WTC11 (cell line): ENCODE measurements at regions not wholly inside any gene's neighbourhood (a gene's known extent, or its start where the extent isn't known, plus 50 kb on each side); places are given as distances from the start of the nearest gene placed in this dataset.

Source experiments
- ATAC-seq: fragments of 200-7000 bp; cut with Tn5 transposase; 2 replicates; pipeline ENCODE4 v1.10.0; 2021; ENCODE audit warnings: mild to moderate bottlenecking, moderate library complexity
- CTCF ChIA-PET: fragments of 300-600 bp; sonication (Branson Sonifier 250); formaldehyde crosslinking; loops from one replicate; lab custom pipeline; 2021; ENCODE audit warnings: antibody characterized with exemption; lab: Charles Lee
- POLR2A ChIA-PET: fragments of 350-600 bp; sonication (Branson Sonifier 250); formaldehyde crosslinking; loops from one replicate; lab custom pipeline; 2021; ENCODE audit warnings: antibody characterized with exemption; lab: Charles Lee
- DNase-seq: peaks from one replicate; pipeline ENCODE4 v3.0.0; 2021; ENCODE audit warnings: low spot score
- H3K27ac Mint-ChIP-seq: 2 replicates; pipeline ENCODE4 v1.8.0; 2021; ENCODE audit warnings: mixed read lengths
- H3K27me3 Mint-ChIP-seq: 2 replicates; pipeline ENCODE4 v1.8.0; 2021; ENCODE audit warnings: low read depth, mild to moderate bottlenecking, moderate library complexity, mixed read lengths
- H3K36me3 Mint-ChIP-seq: 2 replicates; pipeline ENCODE4 v1.8.0; 2021; ENCODE audit warnings: mixed read lengths
- H3K4me1 Mint-ChIP-seq: 2 replicates; pipeline ENCODE4 v1.8.0; 2022; ENCODE audit warnings: mixed read lengths
- H3K4me3 Mint-ChIP-seq: 2 replicates; pipeline ENCODE4 v1.8.0; 2021; ENCODE audit warnings: mild to moderate bottlenecking, moderate library complexity, mixed read lengths
- H3K9me3 Mint-ChIP-seq: 2 replicates; pipeline ENCODE4 v1.8.0; 2021; ENCODE audit warnings: mixed read lengths
- CBFB ChIP-seq: sonication (generic); formaldehyde crosslinking; IDR thresholded peaks from 2 replicates; pipeline ENCODE4 v1.8.1; 2022; ENCODE audit warnings: mild to moderate bottlenecking, low read depth, missing genetic modification reagents
- CREB1 ChIP-seq: sonication (generic); formaldehyde crosslinking; IDR thresholded peaks from 2 replicates; pipeline ENCODE4 v1.8.0; 2023; ENCODE audit warnings: mild to moderate bottlenecking, missing genetic modification reagents
- ESRRA ChIP-seq: sonication (generic); formaldehyde crosslinking; IDR thresholded peaks from 2 replicates; pipeline ENCODE4 v1.8.1; 2022; ENCODE audit warnings: mild to moderate bottlenecking, missing genetic modification reagents, borderline replicate concordance
- JAZF1 ChIP-seq: fragments of 250-450 bp; sonication (Bioruptor Pico); IDR thresholded peaks from 2 replicates; pipeline ENCODE4 v1.9.0; 2021; ENCODE audit warnings: moderate library complexity, mild to moderate bottlenecking, inconsistent platforms
- MYBL2 ChIP-seq: sonication (generic); formaldehyde crosslinking; IDR thresholded peaks from 2 replicates; pipeline ENCODE4 v1.8.1; 2023; ENCODE audit warnings: mild to moderate bottlenecking, moderate library complexity, missing genetic modification reagents
- NFATC4 ChIP-seq: fragments of 250-450 bp; sonication (Bioruptor Pico); IDR thresholded peaks from 2 replicates; pipeline ENCODE4 v1.9.0; 2021; ENCODE audit warnings: mild to moderate bottlenecking
- NR1H2 ChIP-seq: sonication (generic); formaldehyde crosslinking; IDR thresholded peaks from 2 replicates; pipeline ENCODE4 v1.9.0; 2021; ENCODE audit warnings: mild to moderate bottlenecking, moderate library complexity, missing genetic modification reagents
- NR3C1 ChIP-seq: sonication (generic); formaldehyde crosslinking; conservative IDR thresholded peaks from 2 replicates; pipeline ENCODE4 v1.8.1; 2023; ENCODE audit warnings: low read depth, mild to moderate bottlenecking, missing genetic modification reagents
- PRRX2 ChIP-seq: fragments of 250-450 bp; sonication (Bioruptor Pico); IDR thresholded peaks from 2 replicates; pipeline ENCODE4 v1.8.0; 2021; ENCODE audit warnings: mild to moderate bottlenecking
- TEAD1 ChIP-seq: sonication (generic); formaldehyde crosslinking; IDR thresholded peaks from 2 replicates; pipeline ENCODE4 v1.8.0; 2022; ENCODE audit warnings: mild to moderate bottlenecking, missing genetic modification reagents
- ZNF232 ChIP-seq: sonication (generic); formaldehyde crosslinking; IDR thresholded peaks from 2 replicates; pipeline ENCODE4 v1.8.0; 2022; ENCODE audit warnings: mild to moderate bottlenecking, missing genetic modification reagents
- TF ChIP-seq, protein P1 (sequence below): fragments of 250-450 bp; sonication (Bioruptor Pico); IDR thresholded peaks from 2 replicates; pipeline ENCODE4 v1.8.0; 2021; ENCODE audit warnings: mild to moderate bottlenecking
- TF ChIP-seq, protein P2 (sequence below): sonication (generic); formaldehyde crosslinking; IDR thresholded peaks from 2 replicates; pipeline ENCODE4 v1.8.0; 2022; ENCODE audit warnings: mild to moderate bottlenecking, missing genetic modification reagents
- TF ChIP-seq, protein P3 (sequence below): fragments of 250-450 bp; sonication (Bioruptor Pico); IDR thresholded peaks from 2 replicates; pipeline ENCODE4 v1.9.0; 2021; ENCODE audit warnings: mild to moderate bottlenecking, borderline replicate concordance
- TF ChIP-seq, protein P4 (sequence below): sonication (generic); formaldehyde crosslinking; IDR thresholded peaks from 2 replicates; pipeline ENCODE4 v1.8.1; 2022; ENCODE audit warnings: low read depth, missing genetic modification reagents, borderline replicate concordance
- TF ChIP-seq, protein P5 (sequence below): sonication (generic); formaldehyde crosslinking; IDR thresholded peaks from 2 replicates; pipeline ENCODE4 v1.8.0; 2023; ENCODE audit warnings: missing genetic modification reagents
- TF ChIP-seq, protein P6 (sequence below): sonication (generic); formaldehyde crosslinking; IDR thresholded peaks from 2 replicates; pipeline ENCODE4 v1.8.0; 2022; ENCODE audit warnings: mild to moderate bottlenecking, missing genetic modification reagents
- TF ChIP-seq, protein P7 (sequence below): sonication (generic); formaldehyde crosslinking; conservative IDR thresholded peaks from 2 replicates; pipeline ENCODE4 v1.8.1; 2022; ENCODE audit warnings: mild to moderate bottlenecking, missing genetic modification reagents

DNA sequence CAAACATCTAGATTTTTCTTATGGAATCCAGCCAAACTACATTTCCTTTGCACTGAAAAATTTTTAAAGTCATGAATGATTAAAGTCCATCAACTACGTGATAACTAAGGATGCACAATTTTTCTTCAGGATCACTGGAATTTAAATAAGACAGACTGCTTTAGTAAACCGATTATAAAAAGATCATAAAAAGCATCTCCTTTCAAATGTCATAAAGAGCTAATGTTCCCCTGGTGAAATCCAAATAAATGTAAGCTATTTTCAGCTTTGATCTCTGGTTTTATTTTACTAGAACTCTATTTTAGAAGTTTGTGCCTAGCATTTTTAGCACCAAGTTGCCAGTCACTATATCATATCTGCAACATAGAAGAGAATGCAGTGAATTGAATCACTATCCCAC lies 460.8 kb downstream of the RFC3 start:
- no peaks in the 10 kb centered on the region for H3K4me1 Mint-ChIP-seq
- ChIA-PET POLR2A (no interaction called here), CTCF (no interaction called here)
- DNase-seq = no peak
- ATAC-seq = no peak
- no peak overlapping the region for H3K27ac Mint-ChIP-seq
- peaks cover 7% of the 10 kb centered on the region for H3K36me3 Mint-ChIP-seq
- H3K4me3 Mint-ChIP-seq = no peak overlapping the region
- H3K27me3 Mint-ChIP-seq = no peaks in the 10 kb centered on the region; the same call in 1 of the 2 replicates
- peaks cover 13% of the 10 kb centered on the region for H3K9me3 Mint-ChIP-seq
- no peak for TF ChIP-seq ZNF232 (CRISPR knock-in tag)
- TF ChIP-seq NFATC4 (CRISPR knock-in tag) = no peak
- TF ChIP-seq, protein P1, sequence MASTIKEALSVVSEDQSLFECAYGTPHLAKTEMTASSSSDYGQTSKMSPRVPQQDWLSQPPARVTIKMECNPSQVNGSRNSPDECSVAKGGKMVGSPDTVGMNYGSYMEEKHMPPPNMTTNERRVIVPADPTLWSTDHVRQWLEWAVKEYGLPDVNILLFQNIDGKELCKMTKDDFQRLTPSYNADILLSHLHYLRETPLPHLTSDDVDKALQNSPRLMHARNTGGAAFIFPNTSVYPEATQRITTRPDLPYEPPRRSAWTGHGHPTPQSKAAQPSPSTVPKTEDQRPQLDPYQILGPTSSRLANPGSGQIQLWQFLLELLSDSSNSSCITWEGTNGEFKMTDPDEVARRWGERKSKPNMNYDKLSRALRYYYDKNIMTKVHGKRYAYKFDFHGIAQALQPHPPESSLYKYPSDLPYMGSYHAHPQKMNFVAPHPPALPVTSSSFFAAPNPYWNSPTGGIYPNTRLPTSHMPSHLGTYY = no peak
- TF ChIP-seq, protein P2, sequence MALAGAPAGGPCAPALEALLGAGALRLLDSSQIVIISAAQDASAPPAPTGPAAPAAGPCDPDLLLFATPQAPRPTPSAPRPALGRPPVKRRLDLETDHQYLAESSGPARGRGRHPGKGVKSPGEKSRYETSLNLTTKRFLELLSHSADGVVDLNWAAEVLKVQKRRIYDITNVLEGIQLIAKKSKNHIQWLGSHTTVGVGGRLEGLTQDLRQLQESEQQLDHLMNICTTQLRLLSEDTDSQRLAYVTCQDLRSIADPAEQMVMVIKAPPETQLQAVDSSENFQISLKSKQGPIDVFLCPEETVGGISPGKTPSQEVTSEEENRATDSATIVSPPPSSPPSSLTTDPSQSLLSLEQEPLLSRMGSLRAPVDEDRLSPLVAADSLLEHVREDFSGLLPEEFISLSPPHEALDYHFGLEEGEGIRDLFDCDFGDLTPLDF (CRISPR knock-in tag) = no peak
- no peak for TF ChIP-seq NR3C1 (CRISPR knock-in tag)
- TF ChIP-seq, protein P3, sequence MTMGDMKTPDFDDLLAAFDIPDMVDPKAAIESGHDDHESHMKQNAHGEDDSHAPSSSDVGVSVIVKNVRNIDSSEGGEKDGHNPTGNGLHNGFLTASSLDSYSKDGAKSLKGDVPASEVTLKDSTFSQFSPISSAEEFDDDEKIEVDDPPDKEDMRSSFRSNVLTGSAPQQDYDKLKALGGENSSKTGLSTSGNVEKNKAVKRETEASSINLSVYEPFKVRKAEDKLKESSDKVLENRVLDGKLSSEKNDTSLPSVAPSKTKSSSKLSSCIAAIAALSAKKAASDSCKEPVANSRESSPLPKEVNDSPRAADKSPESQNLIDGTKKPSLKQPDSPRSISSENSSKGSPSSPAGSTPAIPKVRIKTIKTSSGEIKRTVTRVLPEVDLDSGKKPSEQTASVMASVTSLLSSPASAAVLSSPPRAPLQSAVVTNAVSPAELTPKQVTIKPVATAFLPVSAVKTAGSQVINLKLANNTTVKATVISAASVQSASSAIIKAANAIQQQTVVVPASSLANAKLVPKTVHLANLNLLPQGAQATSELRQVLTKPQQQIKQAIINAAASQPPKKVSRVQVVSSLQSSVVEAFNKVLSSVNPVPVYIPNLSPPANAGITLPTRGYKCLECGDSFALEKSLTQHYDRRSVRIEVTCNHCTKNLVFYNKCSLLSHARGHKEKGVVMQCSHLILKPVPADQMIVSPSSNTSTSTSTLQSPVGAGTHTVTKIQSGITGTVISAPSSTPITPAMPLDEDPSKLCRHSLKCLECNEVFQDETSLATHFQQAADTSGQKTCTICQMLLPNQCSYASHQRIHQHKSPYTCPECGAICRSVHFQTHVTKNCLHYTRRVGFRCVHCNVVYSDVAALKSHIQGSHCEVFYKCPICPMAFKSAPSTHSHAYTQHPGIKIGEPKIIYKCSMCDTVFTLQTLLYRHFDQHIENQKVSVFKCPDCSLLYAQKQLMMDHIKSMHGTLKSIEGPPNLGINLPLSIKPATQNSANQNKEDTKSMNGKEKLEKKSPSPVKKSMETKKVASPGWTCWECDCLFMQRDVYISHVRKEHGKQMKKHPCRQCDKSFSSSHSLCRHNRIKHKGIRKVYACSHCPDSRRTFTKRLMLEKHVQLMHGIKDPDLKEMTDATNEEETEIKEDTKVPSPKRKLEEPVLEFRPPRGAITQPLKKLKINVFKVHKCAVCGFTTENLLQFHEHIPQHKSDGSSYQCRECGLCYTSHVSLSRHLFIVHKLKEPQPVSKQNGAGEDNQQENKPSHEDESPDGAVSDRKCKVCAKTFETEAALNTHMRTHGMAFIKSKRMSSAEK (CRISPR knock-in tag) = no peak
- no peak for TF ChIP-seq CBFB
- no peak for TF ChIP-seq JAZF1

DNA sequence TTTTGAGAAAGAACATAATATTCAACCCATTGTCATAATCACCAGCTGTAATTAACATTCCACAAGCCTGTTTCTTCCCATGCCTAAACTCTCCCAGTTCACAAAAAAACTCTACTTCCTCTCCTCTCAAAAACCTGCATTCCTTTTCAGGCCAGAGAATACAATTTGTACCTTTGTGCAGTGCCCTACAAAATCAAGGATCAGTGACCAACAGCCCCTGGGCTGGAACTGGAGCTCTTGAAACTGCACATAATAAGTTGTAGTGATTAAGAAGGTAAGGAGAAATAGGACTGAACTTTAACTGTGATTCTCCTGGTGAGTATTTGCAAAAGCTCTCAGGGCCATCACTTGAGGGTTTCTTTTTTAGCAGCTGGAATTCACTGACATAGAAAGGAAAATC lies 472.7 kb downstream of the RFC3 start:
- ATAC-seq (no peak), DNase-seq (no peak)
- CTCF ChIA-PET = no interaction called here
- no peaks in the 10 kb centered on the region for H3K27me3 Mint-ChIP-seq
- H3K36me3 Mint-ChIP-seq = no peaks in the 10 kb centered on the region
- H3K9me3 Mint-ChIP-seq = no peaks in the 10 kb centered on the region
- POLR2A ChIA-PET = no interaction called here
- peaks cover 9% of the 10 kb centered on the region; the same call in 1 of the 2 replicates for H3K4me1 Mint-ChIP-seq
- H3K4me3 Mint-ChIP-seq = no peak overlapping the region
- TF ChIP-seq, protein P4, sequence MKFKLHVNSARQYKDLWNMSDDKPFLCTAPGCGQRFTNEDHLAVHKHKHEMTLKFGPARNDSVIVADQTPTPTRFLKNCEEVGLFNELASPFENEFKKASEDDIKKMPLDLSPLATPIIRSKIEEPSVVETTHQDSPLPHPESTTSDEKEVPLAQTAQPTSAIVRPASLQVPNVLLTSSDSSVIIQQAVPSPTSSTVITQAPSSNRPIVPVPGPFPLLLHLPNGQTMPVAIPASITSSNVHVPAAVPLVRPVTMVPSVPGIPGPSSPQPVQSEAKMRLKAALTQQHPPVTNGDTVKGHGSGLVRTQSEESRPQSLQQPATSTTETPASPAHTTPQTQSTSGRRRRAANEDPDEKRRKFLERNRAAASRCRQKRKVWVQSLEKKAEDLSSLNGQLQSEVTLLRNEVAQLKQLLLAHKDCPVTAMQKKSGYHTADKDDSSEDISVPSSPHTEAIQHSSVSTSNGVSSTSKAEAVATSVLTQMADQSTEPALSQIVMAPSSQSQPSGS (CRISPR knock-in tag) = no peak
- TF ChIP-seq, protein P5, sequence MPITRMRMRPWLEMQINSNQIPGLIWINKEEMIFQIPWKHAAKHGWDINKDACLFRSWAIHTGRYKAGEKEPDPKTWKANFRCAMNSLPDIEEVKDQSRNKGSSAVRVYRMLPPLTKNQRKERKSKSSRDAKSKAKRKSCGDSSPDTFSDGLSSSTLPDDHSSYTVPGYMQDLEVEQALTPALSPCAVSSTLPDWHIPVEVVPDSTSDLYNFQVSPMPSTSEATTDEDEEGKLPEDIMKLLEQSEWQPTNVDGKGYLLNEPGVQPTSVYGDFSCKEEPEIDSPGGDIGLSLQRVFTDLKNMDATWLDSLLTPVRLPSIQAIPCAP (CRISPR knock-in tag) = no peak
- no peak for TF ChIP-seq MYBL2 (CRISPR knock-in tag)
- no peak for TF ChIP-seq ESRRA
- no peak for TF ChIP-seq PRRX2 (CRISPR knock-in tag)
- TF ChIP-seq, protein P6, sequence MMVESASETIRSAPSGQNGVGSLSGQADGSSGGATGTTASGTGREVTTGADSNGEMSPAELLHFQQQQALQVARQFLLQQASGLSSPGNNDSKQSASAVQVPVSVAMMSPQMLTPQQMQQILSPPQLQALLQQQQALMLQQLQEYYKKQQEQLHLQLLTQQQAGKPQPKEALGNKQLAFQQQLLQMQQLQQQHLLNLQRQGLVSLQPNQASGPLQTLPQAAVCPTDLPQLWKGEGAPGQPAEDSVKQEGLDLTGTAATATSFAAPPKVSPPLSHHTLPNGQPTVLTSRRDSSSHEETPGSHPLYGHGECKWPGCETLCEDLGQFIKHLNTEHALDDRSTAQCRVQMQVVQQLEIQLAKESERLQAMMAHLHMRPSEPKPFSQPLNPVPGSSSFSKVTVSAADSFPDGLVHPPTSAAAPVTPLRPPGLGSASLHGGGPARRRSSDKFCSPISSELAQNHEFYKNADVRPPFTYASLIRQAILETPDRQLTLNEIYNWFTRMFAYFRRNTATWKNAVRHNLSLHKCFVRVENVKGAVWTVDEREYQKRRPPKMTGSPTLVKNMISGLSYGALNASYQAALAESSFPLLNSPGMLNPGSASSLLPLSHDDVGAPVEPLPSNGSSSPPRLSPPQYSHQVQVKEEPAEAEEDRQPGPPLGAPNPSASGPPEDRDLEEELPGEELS (CRISPR knock-in tag) = no peak
- TF ChIP-seq CREB1 (CRISPR knock-in tag) = no peak
- no peak for TF ChIP-seq NR1H2 (CRISPR knock-in tag)
- TF ChIP-seq, protein P7, sequence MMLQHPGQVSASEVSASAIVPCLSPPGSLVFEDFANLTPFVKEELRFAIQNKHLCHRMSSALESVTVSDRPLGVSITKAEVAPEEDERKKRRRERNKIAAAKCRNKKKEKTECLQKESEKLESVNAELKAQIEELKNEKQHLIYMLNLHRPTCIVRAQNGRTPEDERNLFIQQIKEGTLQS (CRISPR knock-in tag) = no peak
- no peak for TF ChIP-seq TEAD1 (CRISPR knock-in tag)
- H3K27ac Mint-ChIP-seq = no peak overlapping the region
